ENCODE measurements at regions not wholly inside any gene's neighbourhood (a gene's known extent, or its start where the extent isn't known, plus 50 kb on each side); places are given as distances from the start of the nearest gene placed in this dataset.
A peak's percentile ranks its signal among the peaks of the same experiment; 100 is the strongest.

GRCh38 chr2:217150236-217150635 is 290.4 kb upstream of the TNP1 start:
- Histone ChIP-seq H3K36me3 (ENCODE audit: control insufficient read depth in 3 of 3, insufficient read depth in 3 of 3, low read length in 3 of 3) (no peaks in the 10 kb centered on the region), H3K9ac (ENCODE audit: low read depth in 1 of 3, low read length in 3 of 3) (no peak overlapping the region), H3K9me3 (ENCODE audit: control insufficient read depth in 3 of 3, low read length in 3 of 3) (no peaks in the 10 kb centered on the region), H3K4me3 (ENCODE audit: low read length in 3 of 3) (no peak overlapping the region), H3K4me1 (ENCODE audit: control insufficient read depth in 3 of 3, insufficient read depth in 3 of 3, low read length in 3 of 3) (peaks cover 0 to 4% (median 0%) of the 10 kb centered on the region in 3 donors), H3K27ac (ENCODE audit: low read depth, low read length) (no peak overlapping the region), H3K27me3 (ENCODE audit: control insufficient read depth in 3 of 3, insufficient read depth in 3 of 3, low read length in 3 of 3) (no peaks in the 10 kb centered on the region)

GRCh38 chr2:217149087-217149660 is 289.3 kb upstream of the TNP1 start:
- Histone ChIP-seq H3K9me3 (ENCODE audit: control insufficient read depth in 3 of 3, low read length in 3 of 3) (no peaks in the 10 kb centered on the region), H3K9ac (ENCODE audit: low read depth in 1 of 3, low read length in 3 of 3) (no peak overlapping the region), H3K4me3 (ENCODE audit: low read length in 3 of 3) (no peak overlapping the region), H3K27ac (ENCODE audit: low read depth, low read length) (no peak overlapping the region), H3K4me1 (ENCODE audit: control insufficient read depth in 3 of 3, insufficient read depth in 3 of 3, low read length in 3 of 3) (peaks cover 0 to 4% (median 0%) of the 10 kb centered on the region in 3 donors), H3K36me3 (ENCODE audit: control insufficient read depth in 3 of 3, insufficient read depth in 3 of 3, low read length in 3 of 3) (no peaks in the 10 kb centered on the region), H3K27me3 (ENCODE audit: control insufficient read depth in 3 of 3, insufficient read depth in 3 of 3, low read length in 3 of 3) (no peaks in the 10 kb centered on the region)

DNA sequence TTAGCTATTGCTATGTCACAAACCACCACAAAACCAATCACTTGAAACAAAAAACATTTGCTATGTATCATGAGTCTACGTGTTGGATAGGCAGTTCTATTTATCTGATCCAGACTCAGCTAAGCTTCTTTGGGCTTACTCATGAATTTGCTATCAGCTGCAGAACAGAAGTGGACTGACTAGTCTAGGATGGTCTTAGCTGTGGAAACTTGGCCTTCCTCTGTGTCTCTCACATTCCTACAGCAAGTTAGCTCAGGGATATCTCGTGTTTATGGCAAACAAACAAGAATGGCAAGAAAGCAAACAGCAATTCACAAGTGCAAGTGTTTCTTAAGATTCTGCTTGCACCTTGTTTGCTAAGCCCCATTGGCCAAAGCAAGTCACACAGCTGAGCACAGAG is 288.0 kb upstream of the TNP1 start:
- Histone ChIP-seq H3K27me3 (ENCODE audit: control insufficient read depth in 3 of 3, insufficient read depth in 3 of 3, low read length in 3 of 3) (no peaks in the 10 kb centered on the region), H3K4me3 (ENCODE audit: low read length in 3 of 3) (no peak overlapping the region), H3K27ac (ENCODE audit: low read depth, low read length) (no peak overlapping the region), H3K4me1 (ENCODE audit: control insufficient read depth in 3 of 3, insufficient read depth in 3 of 3, low read length in 3 of 3) (peaks cover 0 to 4% (median 0%) of the 10 kb centered on the region in 3 donors), H3K9me3 (ENCODE audit: control insufficient read depth in 3 of 3, low read length in 3 of 3) (no peaks in the 10 kb centered on the region), H3K9ac (ENCODE audit: low read depth in 1 of 3, low read length in 3 of 3) (no peak overlapping the region), H3K36me3 (ENCODE audit: control insufficient read depth in 3 of 3, insufficient read depth in 3 of 3, low read length in 3 of 3) (no peaks in the 10 kb centered on the region)

DNA sequence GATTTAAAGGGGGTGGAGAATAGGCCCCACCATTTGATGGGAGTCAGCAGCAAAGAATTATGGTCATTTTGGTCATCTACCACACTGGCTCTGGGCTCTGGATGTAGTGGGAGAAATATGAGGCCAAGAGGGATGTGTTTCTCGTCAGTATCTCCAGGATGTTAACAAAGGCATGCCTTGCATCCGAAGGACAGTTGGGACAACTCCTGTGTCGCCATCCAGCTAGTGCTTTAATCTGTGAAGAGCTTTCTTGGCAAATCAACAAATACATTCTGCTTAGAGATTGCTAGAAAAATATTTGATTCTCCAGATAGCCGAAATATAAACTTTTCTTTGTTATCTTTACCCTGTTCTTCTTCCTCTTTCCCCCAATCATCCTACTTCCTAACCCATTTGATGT is 287.1 kb upstream of the TNP1 start:
- Histone ChIP-seq H3K27me3 (ENCODE audit: control insufficient read depth in 3 of 3, insufficient read depth in 3 of 3, low read length in 3 of 3) (no peaks in the 10 kb centered on the region), H3K4me1 (ENCODE audit: control insufficient read depth in 3 of 3, insufficient read depth in 3 of 3, low read length in 3 of 3) (peaks cover 0 to 4% (median 0%) of the 10 kb centered on the region in 3 donors), H3K4me3 (ENCODE audit: low read length in 3 of 3) (no peak overlapping the region)

GRCh38 chr2:217142649-217143266 is 282.9 kb upstream of the TNP1 start:
- Histone ChIP-seq H3K9me3 (ENCODE audit: control insufficient read depth in 3 of 3, low read length in 3 of 3) (peaks cover 0 to 2% (median 0%) of the 10 kb centered on the region in 3 donors), H3K4me3 (ENCODE audit: low read length in 3 of 3) (no peak overlapping the region), H3K36me3 (ENCODE audit: control insufficient read depth in 3 of 3, insufficient read depth in 3 of 3, low read length in 3 of 3) (no peaks in the 10 kb centered on the region)

More for the DNA sequence above, 287.1 kb upstream of the TNP1 start:
- no peak overlapping the region for H3K27ac ChIP-seq (ENCODE audit: low read depth, low read length)
- no peaks in the 10 kb centered on the region for H3K9me3 ChIP-seq (ENCODE audit: control insufficient read depth in 3 of 3, low read length in 3 of 3)
- no peaks in the 10 kb centered on the region for H3K36me3 ChIP-seq (ENCODE audit: control insufficient read depth in 3 of 3, insufficient read depth in 3 of 3, low read length in 3 of 3)
- H3K9ac ChIP-seq (ENCODE audit: low read depth in 1 of 3, low read length in 3 of 3), result no peak overlapping the region

DNA sequence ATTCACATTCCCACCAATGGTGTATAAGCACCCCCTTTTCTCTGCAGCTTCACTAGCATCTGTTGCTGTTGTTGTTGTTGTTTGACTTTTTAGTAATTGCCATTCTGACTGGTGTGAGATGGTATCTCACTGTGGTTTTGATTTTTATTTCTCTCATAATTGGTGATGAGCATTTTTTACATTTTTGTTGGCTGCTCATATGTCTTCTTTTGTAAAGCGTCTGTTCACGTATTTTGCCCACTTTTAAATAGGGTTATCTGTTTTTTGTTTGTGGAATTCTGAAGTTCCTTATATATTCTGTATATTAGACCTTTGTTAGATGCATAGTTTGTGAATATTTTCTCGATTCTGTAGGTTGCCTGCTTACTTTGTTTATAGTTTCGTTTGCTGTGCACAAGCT is 278.4 kb upstream of the TNP1 start:
- H3K4me1 ChIP-seq (ENCODE audit: control insufficient read depth in 3 of 3, insufficient read depth in 3 of 3, low read length in 3 of 3), result no peaks in the 10 kb centered on the region
- H3K4me3 ChIP-seq (ENCODE audit: low read length in 3 of 3), result no peak overlapping the region
- H3K36me3 ChIP-seq (ENCODE audit: control insufficient read depth in 3 of 3, insufficient read depth in 3 of 3, low read length in 3 of 3), result no peaks in the 10 kb centered on the region
- no peak overlapping the region for H3K27ac ChIP-seq (ENCODE audit: low read depth, low read length)
- no peaks in the 10 kb centered on the region for H3K27me3 ChIP-seq (ENCODE audit: control insufficient read depth in 3 of 3, insufficient read depth in 3 of 3, low read length in 3 of 3)
- peaks cover 0 to 2% (median 0%) of the 10 kb centered on the region in 3 donors for H3K9me3 ChIP-seq (ENCODE audit: control insufficient read depth in 3 of 3, low read length in 3 of 3)
- H3K9ac ChIP-seq (ENCODE audit: low read depth in 1 of 3, low read length in 3 of 3), result no peak overlapping the region

More at GRCh38 chr2:217142649-217143266, 282.9 kb upstream of the TNP1 start:
- Histone ChIP-seq H3K9ac (ENCODE audit: low read depth in 1 of 3, low read length in 3 of 3) (no peak overlapping the region), H3K4me1 (ENCODE audit: control insufficient read depth in 3 of 3, insufficient read depth in 3 of 3, low read length in 3 of 3) (peaks cover 0 to 1% (median 0%) of the 10 kb centered on the region in 3 donors), H3K27me3 (ENCODE audit: control insufficient read depth in 3 of 3, insufficient read depth in 3 of 3, low read length in 3 of 3) (no peaks in the 10 kb centered on the region), H3K27ac (ENCODE audit: low read depth, low read length) (no peak overlapping the region)

DNA sequence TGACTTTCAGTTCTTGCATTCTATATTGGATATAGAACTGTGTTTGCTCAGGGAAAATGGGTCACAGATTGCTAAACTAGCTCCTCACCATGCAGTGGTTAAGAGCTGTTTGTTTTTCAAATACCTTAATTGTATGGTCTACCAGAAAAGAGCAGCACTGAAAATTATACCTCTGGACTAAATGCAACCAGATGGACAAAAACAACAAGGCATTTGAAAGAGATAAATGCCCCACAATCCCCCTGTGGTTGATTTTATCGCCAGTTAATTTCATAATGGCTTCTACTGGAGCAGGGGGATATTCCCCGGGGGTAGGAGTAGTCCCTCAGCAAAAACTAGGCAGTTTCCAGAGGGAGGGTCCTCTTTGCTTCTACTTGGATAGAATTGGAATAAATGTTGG is 267.9 kb upstream of the TNP1 start:
- Histone ChIP-seq H3K9me3 (ENCODE audit: control insufficient read depth in 3 of 3, low read length in 3 of 3) (no peaks in the 10 kb centered on the region), H3K4me1 (ENCODE audit: control insufficient read depth in 3 of 3, insufficient read depth in 3 of 3, low read length in 3 of 3) (peaks cover 0 to 11% (median 5%) of the 10 kb centered on the region in 3 donors), H3K27ac (ENCODE audit: low read depth, low read length) (no peak overlapping the region), H3K36me3 (ENCODE audit: control insufficient read depth in 3 of 3, insufficient read depth in 3 of 3, low read length in 3 of 3) (no peaks in the 10 kb centered on the region), H3K9ac (ENCODE audit: low read depth in 1 of 3, low read length in 3 of 3) (no peak overlapping the region), H3K27me3 (ENCODE audit: control insufficient read depth in 3 of 3, insufficient read depth in 3 of 3, low read length in 3 of 3) (no peaks in the 10 kb centered on the region), H3K4me3 (ENCODE audit: low read length in 3 of 3) (no peak overlapping the region)

GRCh38 chr2:217125014-217125413 is 265.1 kb upstream of the TNP1 start:
- Histone ChIP-seq H3K4me1 (ENCODE audit: control insufficient read depth in 3 of 3, insufficient read depth in 3 of 3, low read length in 3 of 3) (peaks cover 0 to 11% (median 5%) of the 10 kb centered on the region in 3 donors), H3K36me3 (ENCODE audit: control insufficient read depth in 3 of 3, insufficient read depth in 3 of 3, low read length in 3 of 3) (no peaks in the 10 kb centered on the region), H3K27ac (ENCODE audit: low read depth, low read length) (peak overlapping the region; percentile 6), H3K9me3 (ENCODE audit: control insufficient read depth in 3 of 3, low read length in 3 of 3) (no peaks in the 10 kb centered on the region), H3K27me3 (ENCODE audit: control insufficient read depth in 3 of 3, insufficient read depth in 3 of 3, low read length in 3 of 3) (no peaks in the 10 kb centered on the region), H3K9ac (ENCODE audit: low read depth in 1 of 3, low read length in 3 of 3) (no peak overlapping the region), H3K4me3 (ENCODE audit: low read length in 3 of 3) (no peak overlapping the region)

GRCh38 chr2:217124050-217124449 is 264.2 kb upstream of the TNP1 start:
- no peaks in the 10 kb centered on the region for H3K27me3 ChIP-seq (ENCODE audit: control insufficient read depth in 3 of 3, insufficient read depth in 3 of 3, low read length in 3 of 3)
- no peak overlapping the region for H3K9ac ChIP-seq (ENCODE audit: low read depth in 1 of 3, low read length in 3 of 3)
- no peak overlapping the region for H3K27ac ChIP-seq (ENCODE audit: low read depth, low read length)
- no peaks in the 10 kb centered on the region for H3K36me3 ChIP-seq (ENCODE audit: control insufficient read depth in 3 of 3, insufficient read depth in 3 of 3, low read length in 3 of 3)
- H3K4me3 ChIP-seq (ENCODE audit: low read length in 3 of 3), result no peak overlapping the region
- peaks cover 0 to 11% (median 5%) of the 10 kb centered on the region in 3 donors for H3K4me1 ChIP-seq (ENCODE audit: control insufficient read depth in 3 of 3, insufficient read depth in 3 of 3, low read length in 3 of 3)
- no peaks in the 10 kb centered on the region for H3K9me3 ChIP-seq (ENCODE audit: control insufficient read depth in 3 of 3, low read length in 3 of 3)

- Histone ChIP-seq H3K9ac (ENCODE audit: low read depth in 1 of 3, low read length in 3 of 3) (no peak overlapping the region), H3K27ac (ENCODE audit: low read depth, low read length) (no peak overlapping the region), H3K4me3 (ENCODE audit: low read length in 3 of 3) (no peak overlapping the region), H3K36me3 (ENCODE audit: control insufficient read depth in 3 of 3, insufficient read depth in 3 of 3, low read length in 3 of 3) (no peaks in the 10 kb centered on the region), H3K4me1 (ENCODE audit: control insufficient read depth in 3 of 3, insufficient read depth in 3 of 3, low read length in 3 of 3) (peaks cover 0 to 11% (median 5%) of the 10 kb centered on the region in 3 donors), H3K27me3 (ENCODE audit: control insufficient read depth in 3 of 3, insufficient read depth in 3 of 3, low read length in 3 of 3) (no peaks in the 10 kb centered on the region), H3K9me3 (ENCODE audit: control insufficient read depth in 3 of 3, low read length in 3 of 3) (no peaks in the 10 kb centered on the region)
Observed at GRCh38 chr2:217121565-217121964, 261.7 kb upstream of the TNP1 start.
